ENCODE measurements at regions not wholly inside any gene's neighbourhood (a gene's known extent, or its start where the extent isn't known, plus 50 kb on each side); places are given as distances from the start of the nearest gene placed in this dataset.

- no peak for DNase-seq (ENCODE audit: low read depth in 2 of 2)
Observed at GRCh38 chr9:80932181-80932580, 757.2 kb downstream of the TLE1 start.

GRCh38 chr9:80931163-80931562 lies 758.2 kb downstream of the TLE1 start:
- no peak for DNase-seq (ENCODE audit: low read depth in 2 of 2)

- DNase-seq (ENCODE audit: low read depth in 2 of 2): no peak
Observed at GRCh38 chr9:80928697-80929096, 760.6 kb downstream of the TLE1 start.

GRCh38 chr9:80926611-80927010 lies 762.7 kb downstream of the TLE1 start:
- DNase-seq (ENCODE audit: low read depth in 2 of 2): no peak

GRCh38 chr9:80922544-80922943 lies 766.8 kb downstream of the TLE1 start:
- DNase-seq (ENCODE audit: low read depth in 2 of 2): no peak

- no peak for DNase-seq (ENCODE audit: low read depth in 2 of 2)
Observed at GRCh38 chr9:80906728-80907127, 782.6 kb downstream of the TLE1 start.

GRCh38 chr9:80899208-80899607 lies 790.1 kb downstream of the TLE1 start:
- peak; percentile 60 to 67 for DNase-seq (ENCODE audit: low read depth in 2 of 2)

GRCh38 chr9:80893190-80893589 lies 796.2 kb downstream of the TLE1 start:
- DNase-seq (ENCODE audit: low read depth in 2 of 2): no peak

- DNase-seq (ENCODE audit: low read depth in 2 of 2): no peak
Observed at GRCh38 chr9:80892703-80893102, 796.6 kb downstream of the TLE1 start.

GRCh38 chr9:80890124-80890523 lies 799.2 kb downstream of the TLE1 start:
- no peak for DNase-seq (ENCODE audit: low read depth in 2 of 2)

- DNase-seq (ENCODE audit: low read depth in 2 of 2): no peak
Observed at GRCh38 chr9:80885894-80886293, 803.5 kb downstream of the TLE1 start.

GRCh38 chr9:80883826-80884579 lies 805.3 kb downstream of the TLE1 start:
- DNase-seq (ENCODE audit: low read depth in 2 of 2): no peak

GRCh38 chr9:80883426-80883825 lies 805.9 kb downstream of the TLE1 start:
- no peak for DNase-seq (ENCODE audit: low read depth in 2 of 2)

- DNase-seq (ENCODE audit: low read depth in 2 of 2): no peak
Observed at GRCh38 chr9:80881940-80882339, 807.4 kb downstream of the TLE1 start.

- DNase-seq (ENCODE audit: low read depth in 2 of 2): no peak
Observed at GRCh38 chr9:80881320-80881719, 808.0 kb downstream of the TLE1 start.

- no peak for DNase-seq (ENCODE audit: low read depth in 2 of 2)
Observed at GRCh38 chr9:80878556-80878955, 810.8 kb downstream of the TLE1 start.

- DNase-seq (ENCODE audit: low read depth in 2 of 2): no peak
Observed at GRCh38 chr9:80875947-80876346, 813.4 kb downstream of the TLE1 start.

GRCh38 chr9:80874276-80874675 lies 815.1 kb downstream of the TLE1 start:
- DNase-seq (ENCODE audit: low read depth in 2 of 2): peak; percentile 86 to 88

GRCh38 chr9:80873861-80874260 lies 815.5 kb downstream of the TLE1 start:
- peak; percentile 82 to 84 for DNase-seq (ENCODE audit: low read depth in 2 of 2)

- DNase-seq (ENCODE audit: low read depth in 2 of 2): no peak
Observed at GRCh38 chr9:80871596-80871995, 817.8 kb downstream of the TLE1 start.

- DNase-seq (ENCODE audit: low read depth in 2 of 2): peak; percentile 49 to 54
Observed at GRCh38 chr9:80867731-80868130, 821.6 kb downstream of the TLE1 start.

- no peak for DNase-seq (ENCODE audit: low read depth in 2 of 2)
Observed at GRCh38 chr9:80866576-80867227, 822.6 kb downstream of the TLE1 start.

- DNase-seq (ENCODE audit: low read depth in 2 of 2): no peak
Observed at GRCh38 chr9:80866121-80866520, 823.2 kb downstream of the TLE1 start.
